Type B pancreatic cell (in vitro differentiated cells): ENCODE measurements at regions not wholly inside any gene's neighbourhood (a gene's known extent, or its start where the extent isn't known, plus 50 kb on each side); places are given as distances from the start of the nearest gene placed in this dataset.

Experiments used
- DNase-seq: peaks from one replicate; pipeline ENCODE4 v3.0.0; 2021; ENCODE audit warnings: mixed read lengths; ENCODE audit not compliant: unreplicated experiment; ENCODE audit errors: extremely low spot score
- H3K27ac Mint-ChIP-seq: 2 replicates; pipeline ENCODE4 v1.8.0; 2021; ENCODE audit warnings: mild to moderate bottlenecking, mixed read lengths
- H3K27me3 Mint-ChIP-seq: 2 replicates; pipeline ENCODE4 v1.8.0; 2021; ENCODE audit warnings: mixed read lengths
- H3K36me3 Mint-ChIP-seq: 2 replicates; pipeline ENCODE4 v1.8.0; 2021; ENCODE audit warnings: mixed read lengths
- H3K4me1 Mint-ChIP-seq: one replicate; pipeline ENCODE4 v1.8.0; 2021; ENCODE audit warnings: mixed read lengths; ENCODE audit not compliant: unreplicated experiment
- H3K4me3 Mint-ChIP-seq: 2 replicates; pipeline ENCODE4 v1.8.0; 2021; ENCODE audit warnings: mild to moderate bottlenecking, mixed read lengths
- H3K9me3 Mint-ChIP-seq: 2 replicates; pipeline ENCODE4 v1.8.0; 2021; ENCODE audit warnings: mixed read lengths
- CTCF ChIP-seq: fragments of 200-600 bp; sonication (generic); conservative IDR thresholded peaks from 2 replicates; pipeline ENCODE4 v1.5.0; 2021; ENCODE audit warnings: antibody characterized with exemption, mild to moderate bottlenecking

DNA sequence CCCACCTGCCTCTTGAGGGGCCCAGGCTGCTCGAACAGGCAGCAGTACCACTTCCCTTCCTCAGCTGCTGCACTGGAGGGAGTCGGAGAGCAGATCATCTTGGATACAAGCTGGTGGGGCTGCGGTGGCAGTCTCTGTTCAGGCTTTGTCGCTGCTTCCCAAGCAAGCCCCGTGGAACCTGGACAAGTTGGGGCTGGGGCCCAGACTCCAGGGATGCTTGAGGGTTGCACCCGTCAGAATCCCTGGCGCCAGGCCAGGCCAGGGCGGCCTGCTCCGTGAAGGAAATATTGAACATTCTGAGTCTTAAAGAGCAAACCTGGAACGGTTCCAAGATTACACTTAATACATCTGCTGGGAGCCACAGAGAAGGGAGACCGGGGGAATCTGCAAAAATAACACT, 310.1 kb upstream of the SORL1-AS1 start:
- H3K36me3 Mint-ChIP-seq = no peaks in the 10 kb centered on the region

DNA sequence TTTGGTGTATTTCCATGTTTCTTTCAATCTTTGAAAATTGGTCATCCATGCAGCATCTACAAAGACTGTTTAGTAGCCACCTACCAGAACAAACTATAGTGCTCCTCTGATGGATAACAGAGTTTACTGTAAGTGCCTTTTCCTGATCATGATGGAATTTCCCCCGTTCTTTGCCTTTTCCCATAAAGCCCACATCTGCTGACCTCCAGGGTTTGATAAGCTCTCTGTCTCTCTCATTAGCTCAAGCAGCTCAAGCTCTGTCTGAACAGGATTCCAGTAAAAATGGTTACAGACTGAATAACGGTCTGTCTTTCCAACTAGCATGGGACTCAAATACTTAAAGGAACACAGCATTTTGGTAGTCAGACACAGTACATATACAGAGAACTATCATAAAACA, 308.4 kb upstream of the SORL1-AS1 start:
- H3K9me3 Mint-ChIP-seq = peaks cover 6% of the 10 kb centered on the region
- peaks cover 30% of the 10 kb centered on the region for H3K4me1 Mint-ChIP-seq
- no peak for TF ChIP-seq CTCF
- DNase-seq = no peak
- H3K27ac Mint-ChIP-seq = no peak overlapping the region
- H3K27me3 Mint-ChIP-seq = peaks cover 6% of the 10 kb centered on the region
- no peak overlapping the region for H3K4me3 Mint-ChIP-seq
- no peaks in the 10 kb centered on the region for H3K36me3 Mint-ChIP-seq

More for the DNA sequence above, 310.1 kb upstream of the SORL1-AS1 start:
- Mint-ChIP-seq H3K9me3 (no peaks in the 10 kb centered on the region), H3K4me3 (peak overlapping the region; percentile 11), H3K27ac (no peak overlapping the region), H3K4me1 (peaks cover 25% of the 10 kb centered on the region), H3K27me3 (peaks cover 6% of the 10 kb centered on the region)
- peak; percentile 71 for DNase-seq
- TF ChIP-seq CTCF = no peak

DNA sequence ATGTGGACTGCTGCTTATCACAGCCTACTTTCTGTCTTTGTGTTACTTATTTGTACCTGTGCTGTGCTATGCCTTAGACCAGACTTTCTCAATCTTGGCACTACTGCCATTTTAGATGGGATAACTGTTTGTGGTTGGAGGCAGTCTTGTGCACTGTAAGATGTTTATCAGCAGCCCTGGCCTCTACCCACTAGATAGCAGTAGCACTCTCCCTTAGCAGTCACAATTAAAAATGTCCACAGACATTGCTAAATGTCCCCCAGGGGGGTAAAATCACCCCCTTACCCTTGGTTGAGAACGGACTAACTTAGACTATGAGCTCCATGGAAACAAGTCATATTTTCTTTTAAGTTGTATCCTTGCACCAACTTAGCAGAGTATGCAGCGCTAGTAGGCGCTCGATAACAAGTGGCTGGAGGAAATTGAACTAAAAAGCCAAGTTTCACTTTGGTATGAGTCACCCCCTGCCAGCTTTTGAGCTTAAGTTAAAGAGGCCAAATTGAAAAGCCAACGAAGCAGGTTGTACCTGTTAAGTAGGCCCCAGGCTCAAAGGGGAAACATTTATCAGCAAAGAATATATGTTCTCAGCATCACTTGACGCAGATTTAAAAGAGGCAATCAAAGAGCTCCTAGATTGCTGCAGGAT, 304.8 kb upstream of the SORL1-AS1 start:
- H3K4me1 Mint-ChIP-seq = peaks cover 17% of the 10 kb centered on the region
- H3K27me3 Mint-ChIP-seq = no peaks in the 10 kb centered on the region
- peaks cover 9% of the 10 kb centered on the region for H3K9me3 Mint-ChIP-seq
- peak overlapping the region; percentile 27 for H3K27ac Mint-ChIP-seq
- TF ChIP-seq CTCF = no peak
- no peak overlapping the region for H3K4me3 Mint-ChIP-seq
- DNase-seq = no peak
- H3K36me3 Mint-ChIP-seq = no peaks in the 10 kb centered on the region

DNA sequence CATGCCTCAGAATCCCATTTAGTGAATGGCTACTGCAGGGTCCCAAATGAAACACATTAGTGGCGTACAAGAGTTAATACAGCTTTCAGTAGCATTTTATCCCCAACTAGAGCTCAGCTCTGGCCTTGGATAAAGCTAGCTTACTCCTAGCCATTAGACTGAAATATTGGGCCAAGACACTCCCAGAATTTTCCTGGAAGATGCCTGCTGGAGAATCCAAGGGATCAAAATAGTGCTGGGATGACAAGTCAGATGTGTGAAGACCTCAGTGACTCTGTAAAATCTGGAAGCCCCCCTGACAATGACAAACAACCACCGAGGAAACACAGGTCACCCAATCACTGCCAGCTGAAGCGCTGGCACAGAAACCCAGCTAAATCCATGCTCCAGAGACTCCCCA, 303.1 kb upstream of the SORL1-AS1 start:
- Mint-ChIP-seq H3K27ac (no peak overlapping the region), H3K27me3 (no peaks in the 10 kb centered on the region), H3K36me3 (no peaks in the 10 kb centered on the region), H3K4me3 (no peak overlapping the region), H3K4me1 (peaks cover 15% of the 10 kb centered on the region), H3K9me3 (peaks cover 9% of the 10 kb centered on the region)
- no peak for TF ChIP-seq CTCF
- no peak for DNase-seq

GRCh38 chr11:121755191-121755590, 302.4 kb upstream of the SORL1-AS1 start:
- Mint-ChIP-seq H3K9me3 (peaks cover 9% of the 10 kb centered on the region), H3K27me3 (no peaks in the 10 kb centered on the region), H3K4me1 (peaks cover 15% of the 10 kb centered on the region), H3K27ac (no peak overlapping the region), H3K4me3 (no peak overlapping the region), H3K36me3 (no peaks in the 10 kb centered on the region)
- no peak for TF ChIP-seq CTCF
- no peak for DNase-seq

DNA sequence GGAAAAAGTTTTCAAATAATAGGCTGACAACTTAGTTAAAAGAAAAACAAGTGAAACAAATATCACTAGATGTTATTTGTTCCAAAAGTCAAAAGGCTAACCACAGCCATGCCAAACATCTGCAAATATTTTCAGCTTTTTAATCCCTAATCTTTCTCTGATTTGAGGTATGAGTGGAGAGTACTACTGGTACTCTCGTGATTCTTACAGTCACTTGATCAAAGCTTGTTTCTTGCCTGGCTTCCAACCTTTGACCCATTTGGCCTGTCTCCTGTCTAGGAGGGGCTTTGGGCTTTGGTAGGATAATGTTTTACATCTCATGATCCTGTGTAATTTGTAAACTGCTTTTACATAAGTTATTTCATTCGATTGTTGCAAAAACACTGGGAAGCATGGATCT, 301.8 kb upstream of the SORL1-AS1 start:
- DNase-seq = no peak
- no peaks in the 10 kb centered on the region for H3K27me3 Mint-ChIP-seq
- TF ChIP-seq CTCF = no peak
- H3K9me3 Mint-ChIP-seq = peaks cover 9% of the 10 kb centered on the region
- no peak overlapping the region for H3K27ac Mint-ChIP-seq
- H3K4me1 Mint-ChIP-seq = peaks cover 18% of the 10 kb centered on the region
- no peak overlapping the region for H3K4me3 Mint-ChIP-seq
- H3K36me3 Mint-ChIP-seq = no peaks in the 10 kb centered on the region
